Epithelial cell of proximal tubule (primary cell): ENCODE measurements at regions not wholly inside any gene's neighbourhood (a gene's known extent, or its start where the extent isn't known, plus 50 kb on each side); places are given as distances from the start of the nearest gene placed in this dataset.
A peak's percentile ranks its signal among the peaks of the same experiment; 100 is the strongest.

ENCODE experiments used
- DNase-seq: peaks from one replicate; pipeline ENCODE4 v3.0.0-alpha.2; 2011; ENCODE audit warnings: low read depth
- H3K4me3 ChIP-seq: 2 replicates; pipeline ENCODE4 v1.5.1; 2011; ENCODE audit warnings: low read depth, mild to moderate bottlenecking, low read length
- TF ChIP-seq, protein P1 (sequence below): conservative IDR thresholded peaks from 2 replicates; pipeline ENCODE4 v1.5.1; 2012; ENCODE audit warnings: low read depth, mild to moderate bottlenecking, low read length

GRCh38 chr1:18043871-18044270, 63.7 kb upstream of the IGSF21 start:
- DNase-seq = peak; percentile 10
- H3K4me3 ChIP-seq = no peak overlapping the region
- TF ChIP-seq, protein P1, sequence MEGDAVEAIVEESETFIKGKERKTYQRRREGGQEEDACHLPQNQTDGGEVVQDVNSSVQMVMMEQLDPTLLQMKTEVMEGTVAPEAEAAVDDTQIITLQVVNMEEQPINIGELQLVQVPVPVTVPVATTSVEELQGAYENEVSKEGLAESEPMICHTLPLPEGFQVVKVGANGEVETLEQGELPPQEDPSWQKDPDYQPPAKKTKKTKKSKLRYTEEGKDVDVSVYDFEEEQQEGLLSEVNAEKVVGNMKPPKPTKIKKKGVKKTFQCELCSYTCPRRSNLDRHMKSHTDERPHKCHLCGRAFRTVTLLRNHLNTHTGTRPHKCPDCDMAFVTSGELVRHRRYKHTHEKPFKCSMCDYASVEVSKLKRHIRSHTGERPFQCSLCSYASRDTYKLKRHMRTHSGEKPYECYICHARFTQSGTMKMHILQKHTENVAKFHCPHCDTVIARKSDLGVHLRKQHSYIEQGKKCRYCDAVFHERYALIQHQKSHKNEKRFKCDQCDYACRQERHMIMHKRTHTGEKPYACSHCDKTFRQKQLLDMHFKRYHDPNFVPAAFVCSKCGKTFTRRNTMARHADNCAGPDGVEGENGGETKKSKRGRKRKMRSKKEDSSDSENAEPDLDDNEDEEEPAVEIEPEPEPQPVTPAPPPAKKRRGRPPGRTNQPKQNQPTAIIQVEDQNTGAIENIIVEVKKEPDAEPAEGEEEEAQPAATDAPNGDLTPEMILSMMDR = no peak

- TF ChIP-seq, protein P1 = no peak
- H3K4me3 ChIP-seq = no peak overlapping the region
Observed at GRCh38 chr1:18045203-18045602, 62.4 kb upstream of the IGSF21 start.

GRCh38 chr1:18045621-18046020, 62.0 kb upstream of the IGSF21 start:
- DNase-seq = no peak
- TF ChIP-seq, protein P1 = no peak

More at GRCh38 chr1:18045203-18045602, 62.4 kb upstream of the IGSF21 start:
- DNase-seq = no peak

DNA sequence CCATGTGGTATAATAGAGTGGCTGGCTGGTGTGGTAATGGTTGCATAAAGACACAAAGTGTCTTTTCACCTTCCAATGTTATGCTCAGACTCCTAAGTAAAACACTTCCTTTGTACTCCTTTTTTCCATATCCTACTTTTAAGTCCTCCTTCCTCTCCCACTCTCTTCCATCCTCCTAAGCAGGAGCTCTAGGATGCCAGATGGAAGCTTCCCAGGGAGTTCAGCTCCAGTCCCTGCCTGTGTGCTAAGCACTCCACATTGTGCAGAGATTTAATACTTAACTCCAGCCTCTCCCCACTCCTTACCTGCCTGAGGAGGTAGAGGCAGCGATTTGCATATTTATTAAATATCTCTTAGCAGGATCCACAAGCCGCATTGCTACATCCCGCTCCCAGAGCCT, 60.5 kb upstream of the IGSF21 start:
- TF ChIP-seq, protein P1 = no peak
- DNase-seq = no peak

More at GRCh38 chr1:18045621-18046020, 62.0 kb upstream of the IGSF21 start:
- H3K4me3 ChIP-seq = no peak overlapping the region

DNA sequence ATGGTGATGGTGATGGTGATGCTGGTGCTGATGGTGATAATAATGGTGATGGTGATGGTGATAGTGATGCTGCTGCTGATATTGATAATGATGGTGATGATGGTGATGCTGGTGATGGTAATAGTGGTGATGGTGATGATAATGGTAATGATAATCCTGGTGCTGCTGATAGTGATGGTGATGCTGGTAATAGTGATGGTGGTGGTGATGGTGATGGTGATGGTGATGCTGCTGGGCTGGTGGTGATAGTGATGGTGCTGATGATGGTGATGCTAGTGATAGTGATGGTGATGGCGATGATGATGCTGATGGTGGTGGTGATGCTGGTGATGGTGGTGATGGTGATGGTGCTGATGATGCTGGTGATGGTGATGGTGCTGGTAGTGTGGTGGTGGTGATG, 58.4 kb upstream of the IGSF21 start:
- TF ChIP-seq, protein P1 = no peak
- no peak overlapping the region for H3K4me3 ChIP-seq
- no peak for DNase-seq

More for the DNA sequence above, 60.5 kb upstream of the IGSF21 start:
- no peak overlapping the region for H3K4me3 ChIP-seq

- TF ChIP-seq, protein P1 = no peak
- no peak overlapping the region for H3K4me3 ChIP-seq
- DNase-seq = no peak
Observed at GRCh38 chr1:18052671-18053070, 54.9 kb upstream of the IGSF21 start.

- TF ChIP-seq, protein P1 = no peak
- DNase-seq = no peak
- no peak overlapping the region for H3K4me3 ChIP-seq
Observed at GRCh38 chr1:18055156-18055555, 52.4 kb upstream of the IGSF21 start.
